Smooth muscle cell (in vitro differentiated cells): ENCODE measurements at regions not wholly inside any gene's neighbourhood (a gene's known extent, or its start where the extent isn't known, plus 50 kb on each side); places are given as distances from the start of the nearest gene placed in this dataset.

Source experiments
- DNase-seq: peaks from one replicate; lab custom pipeline; 2025; ENCODE audit not compliant: unreplicated experiment; lab: John Stamatoyannopoulos, UW
- H2AFZ ChIP-seq: fragments of 200-600 bp; sonication (generic); 2 replicates; pipeline ENCODE4 v1.6.0; 2016; ENCODE audit warnings: antibody characterized with exemption, low read depth, mild to moderate bottlenecking
- H3F3A ChIP-seq: fragments of 200-600 bp; sonication (generic); 2 replicates; pipeline ENCODE4 v1.6.0; 2017; ENCODE audit warnings: antibody characterized with exemption, low read depth
- H3K27ac ChIP-seq: fragments of 200-600 bp; sonication (generic); 2 replicates; pipeline ENCODE4 v1.5.1; 2016; ENCODE audit warnings: low read depth, mild to moderate bottlenecking
- H3K27me3 ChIP-seq: fragments of 200-600 bp; sonication (generic); 2 replicates; pipeline ENCODE4 v1.6.1; 2016; ENCODE audit warnings: low read depth, mild to moderate bottlenecking
- H3K36me3 ChIP-seq: fragments of 200-600 bp; sonication (generic); 2 replicates; pipeline ENCODE4 v1.5.1; 2016; ENCODE audit warnings: low read depth
- H3K4me1 ChIP-seq: fragments of 200-600 bp; sonication (generic); 2 replicates; pipeline ENCODE4 v1.5.1; 2016; ENCODE audit warnings: low read depth
- H3K4me2 ChIP-seq: fragments of 200-600 bp; sonication (generic); 2 replicates; pipeline ENCODE4 v1.6.0; 2016; ENCODE audit warnings: mild to moderate bottlenecking
- H3K4me3 ChIP-seq: fragments of 200-600 bp; sonication (generic); 2 replicates; pipeline ENCODE4 v1.5.1; 2016; ENCODE audit warnings: mild to moderate bottlenecking
- H3K79me2 ChIP-seq: fragments of 200-600 bp; sonication (generic); 2 replicates; pipeline ENCODE4 v1.6.0; 2016; ENCODE audit warnings: low read depth, mild to moderate bottlenecking
- H3K9ac ChIP-seq: fragments of 200-600 bp; sonication (generic); 2 replicates; pipeline ENCODE4 v1.6.0; 2016; ENCODE audit warnings: low read depth
- H3K9me3 ChIP-seq: fragments of 200-600 bp; sonication (generic); replicated peaks from 2 replicates; pipeline ENCODE4 v1.5.1; 2016; ENCODE audit warnings: low read depth
- H4K20me1 ChIP-seq: fragments of 200-600 bp; sonication (generic); 2 replicates; pipeline ENCODE4 v1.6.0; 2016; ENCODE audit warnings: low read depth
- WGBS: methylation state at CpG from one replicate; pipeline ENCODE4 v1.1.7; 2016; ENCODE audit warnings: low lambda C conversion rate; 5-methylcytosine and 5-hydroxymethylcytosine counted together
- TF ChIP-seq, protein P1 (sequence below): fragments of 200-600 bp; sonication (generic); IDR thresholded peaks from 2 replicates; pipeline ENCODE4 v1.5.1; 2017; ENCODE audit warnings: borderline replicate concordance, mild to moderate bottlenecking, antibody characterized with exemption; ENCODE audit not compliant: insufficient read depth, poor library complexity, severe bottlenecking

DNA sequence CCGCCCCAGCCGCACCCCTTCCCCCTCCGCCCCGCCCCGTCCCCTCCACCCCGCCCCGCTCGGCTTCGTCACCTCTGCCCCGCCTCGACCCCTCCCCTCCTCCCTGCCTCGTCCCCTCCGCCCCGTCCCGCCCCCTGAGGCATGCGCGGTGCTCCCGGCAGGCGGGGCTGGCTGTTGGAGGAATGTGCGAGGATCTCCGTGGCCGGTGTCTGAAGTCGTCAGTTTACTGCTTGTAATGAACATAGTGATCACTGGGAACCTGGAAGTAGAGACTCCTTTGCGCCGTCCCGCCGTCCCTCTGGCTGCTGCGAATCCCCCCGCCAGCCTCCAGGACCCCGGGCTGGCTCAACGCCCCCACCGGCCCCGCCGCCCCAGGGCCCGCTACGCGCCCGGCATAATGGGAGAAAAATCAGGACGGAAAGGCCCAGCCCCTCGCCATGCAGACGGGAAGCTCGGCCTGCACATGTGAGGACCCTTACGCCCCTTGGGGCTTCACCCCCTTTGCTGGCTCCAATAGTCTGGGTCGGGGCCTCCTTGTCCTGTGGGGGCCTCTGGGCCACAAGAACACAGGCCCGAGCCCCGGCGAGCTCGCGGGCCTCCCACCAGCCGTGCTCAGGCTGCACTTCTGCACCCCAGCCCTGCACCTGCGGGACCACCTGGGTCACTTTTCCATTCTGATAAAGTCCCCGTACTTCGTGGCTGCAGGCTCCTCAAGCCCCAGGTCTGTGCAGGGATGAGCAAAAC, 743.1 kb downstream of the KCNJ18 start:
- Histone ChIP-seq H3F3A (no peaks in the 10 kb centered on the region), H3K36me3 (no peaks in the 10 kb centered on the region), H3K4me1 (no peaks in the 10 kb centered on the region), H3K9me3 (peaks cover 2% of the 10 kb centered on the region), H3K27me3 (no peaks in the 10 kb centered on the region), H3K4me2 (no peak overlapping the region), H3K4me3 (no peak overlapping the region), H4K20me1 (no peaks in the 10 kb centered on the region), H3K9ac (no peak overlapping the region), H3K79me2 (no peaks in the 10 kb centered on the region), H2AFZ (no peak overlapping the region), H3K27ac (no peak overlapping the region)
- no peak for DNase-seq
- TF ChIP-seq, protein P1, sequence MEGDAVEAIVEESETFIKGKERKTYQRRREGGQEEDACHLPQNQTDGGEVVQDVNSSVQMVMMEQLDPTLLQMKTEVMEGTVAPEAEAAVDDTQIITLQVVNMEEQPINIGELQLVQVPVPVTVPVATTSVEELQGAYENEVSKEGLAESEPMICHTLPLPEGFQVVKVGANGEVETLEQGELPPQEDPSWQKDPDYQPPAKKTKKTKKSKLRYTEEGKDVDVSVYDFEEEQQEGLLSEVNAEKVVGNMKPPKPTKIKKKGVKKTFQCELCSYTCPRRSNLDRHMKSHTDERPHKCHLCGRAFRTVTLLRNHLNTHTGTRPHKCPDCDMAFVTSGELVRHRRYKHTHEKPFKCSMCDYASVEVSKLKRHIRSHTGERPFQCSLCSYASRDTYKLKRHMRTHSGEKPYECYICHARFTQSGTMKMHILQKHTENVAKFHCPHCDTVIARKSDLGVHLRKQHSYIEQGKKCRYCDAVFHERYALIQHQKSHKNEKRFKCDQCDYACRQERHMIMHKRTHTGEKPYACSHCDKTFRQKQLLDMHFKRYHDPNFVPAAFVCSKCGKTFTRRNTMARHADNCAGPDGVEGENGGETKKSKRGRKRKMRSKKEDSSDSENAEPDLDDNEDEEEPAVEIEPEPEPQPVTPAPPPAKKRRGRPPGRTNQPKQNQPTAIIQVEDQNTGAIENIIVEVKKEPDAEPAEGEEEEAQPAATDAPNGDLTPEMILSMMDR: no peak
- 77% methylated on average over 11 of the region's 53 CpGs for WGBS

DNA sequence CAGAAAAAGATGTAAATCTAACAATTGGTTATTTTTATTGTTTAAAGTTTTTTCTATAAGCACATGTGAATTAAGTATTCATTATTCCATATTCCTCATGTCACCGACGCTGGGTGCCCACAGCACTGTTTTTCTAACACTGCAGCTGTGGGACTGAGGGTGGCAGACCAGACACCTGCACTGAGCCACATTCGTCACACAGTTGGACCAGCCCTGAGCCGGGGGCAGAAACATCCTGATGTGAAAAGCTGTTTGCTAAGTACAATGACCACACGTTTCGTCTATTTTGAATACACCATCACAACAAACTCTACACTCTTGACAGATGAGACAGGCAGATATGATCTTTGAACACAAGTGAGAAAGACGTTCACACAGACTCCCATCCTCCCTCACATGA, 749.5 kb downstream of the KCNJ18 start:
- no peaks in the 10 kb centered on the region for H3F3A ChIP-seq
- H3K4me3 ChIP-seq: no peak overlapping the region
- TF ChIP-seq, protein P1: no peak
- 67% methylated on average over 7 of the region's 7 CpGs for WGBS
- no peaks in the 10 kb centered on the region for H3K4me1 ChIP-seq
- H3K27ac ChIP-seq: no peak overlapping the region
- no peaks in the 10 kb centered on the region for H3K36me3 ChIP-seq
- H4K20me1 ChIP-seq: no peaks in the 10 kb centered on the region
- no peak overlapping the region for H2AFZ ChIP-seq
- DNase-seq: no peak
- H3K27me3 ChIP-seq: no peaks in the 10 kb centered on the region
- no peak overlapping the region for H3K4me2 ChIP-seq
- H3K9me3 ChIP-seq: peaks cover 4% of the 10 kb centered on the region
- H3K9ac ChIP-seq: no peak overlapping the region
- no peaks in the 10 kb centered on the region for H3K79me2 ChIP-seq

DNA sequence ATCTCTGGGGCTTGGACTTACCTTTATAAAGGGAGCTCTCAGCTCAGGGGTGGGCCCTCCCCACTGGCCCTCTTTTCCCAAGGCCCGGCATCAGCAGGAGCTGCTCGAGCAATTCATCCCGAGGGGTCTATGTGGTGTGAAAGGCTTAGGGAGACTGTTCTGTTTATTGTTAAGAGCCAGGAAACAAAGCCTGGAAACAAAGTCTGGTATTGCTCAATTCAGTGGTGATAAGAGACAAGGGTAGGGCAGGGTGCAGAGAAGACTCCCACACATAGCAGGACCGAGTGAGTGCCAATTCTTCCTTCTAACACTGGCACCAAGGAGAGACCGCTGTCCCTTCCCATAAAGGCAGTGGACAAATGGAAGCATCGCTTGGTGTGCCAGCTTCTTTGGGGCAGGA, 750.7 kb downstream of the KCNJ18 start:
- TF ChIP-seq, protein P1: no peak
- H3F3A ChIP-seq: no peaks in the 10 kb centered on the region
- H3K36me3 ChIP-seq: no peaks in the 10 kb centered on the region
- H3K4me3 ChIP-seq: no peak overlapping the region
- WGBS: 75% methylated on average over 6 of the region's 6 CpGs
- H3K27me3 ChIP-seq: no peaks in the 10 kb centered on the region
- no peak overlapping the region for H3K27ac ChIP-seq
- no peak overlapping the region for H3K4me2 ChIP-seq
- no peaks in the 10 kb centered on the region for H4K20me1 ChIP-seq
- peaks cover 4% of the 10 kb centered on the region for H3K9me3 ChIP-seq
- no peak overlapping the region for H2AFZ ChIP-seq
- no peak overlapping the region for H3K9ac ChIP-seq
- H3K79me2 ChIP-seq: no peaks in the 10 kb centered on the region
- H3K4me1 ChIP-seq: no peaks in the 10 kb centered on the region
- DNase-seq: no peak

DNA sequence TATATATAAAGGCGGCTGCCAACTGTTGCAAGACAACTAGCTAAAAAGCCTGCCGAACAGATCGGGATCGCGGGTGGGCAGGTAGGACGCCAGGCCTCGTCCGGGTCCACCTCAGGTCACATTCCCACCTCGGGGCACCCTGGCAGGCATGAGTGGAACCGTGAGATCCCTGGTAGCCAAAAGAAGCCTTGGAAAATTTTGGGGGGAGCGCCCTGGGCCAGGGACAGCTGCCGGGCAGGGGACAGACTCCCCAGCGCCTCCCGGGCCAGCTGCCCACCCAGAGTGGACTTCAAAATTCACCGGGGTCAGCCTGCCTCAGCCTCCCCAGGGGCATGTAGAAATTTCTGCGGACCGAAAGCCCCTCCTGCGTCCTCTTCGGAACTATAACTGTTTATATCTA, 760.9 kb downstream of the KCNJ18 start:
- no peak for DNase-seq
- 87% methylated on average over 19 of the region's 19 CpGs for WGBS
- TF ChIP-seq, protein P1: no peak
- no peaks in the 10 kb centered on the region for H3K4me1 ChIP-seq
- H3K4me3 ChIP-seq: no peak overlapping the region
- no peaks in the 10 kb centered on the region for H3F3A ChIP-seq
- H3K27ac ChIP-seq: no peak overlapping the region
- no peak overlapping the region for H2AFZ ChIP-seq
- no peaks in the 10 kb centered on the region for H4K20me1 ChIP-seq
- H3K36me3 ChIP-seq: no peaks in the 10 kb centered on the region
- no peaks in the 10 kb centered on the region for H3K79me2 ChIP-seq
- no peaks in the 10 kb centered on the region for H3K9me3 ChIP-seq
- no peak overlapping the region for H3K9ac ChIP-seq
- no peak overlapping the region for H3K4me2 ChIP-seq
- H3K27me3 ChIP-seq: no peaks in the 10 kb centered on the region
